ENCODE measurements at regions not wholly inside any gene's neighbourhood (a gene's known extent, or its start where the extent isn't known, plus 50 kb on each side); places are given as distances from the start of the nearest gene placed in this dataset.

DNA sequence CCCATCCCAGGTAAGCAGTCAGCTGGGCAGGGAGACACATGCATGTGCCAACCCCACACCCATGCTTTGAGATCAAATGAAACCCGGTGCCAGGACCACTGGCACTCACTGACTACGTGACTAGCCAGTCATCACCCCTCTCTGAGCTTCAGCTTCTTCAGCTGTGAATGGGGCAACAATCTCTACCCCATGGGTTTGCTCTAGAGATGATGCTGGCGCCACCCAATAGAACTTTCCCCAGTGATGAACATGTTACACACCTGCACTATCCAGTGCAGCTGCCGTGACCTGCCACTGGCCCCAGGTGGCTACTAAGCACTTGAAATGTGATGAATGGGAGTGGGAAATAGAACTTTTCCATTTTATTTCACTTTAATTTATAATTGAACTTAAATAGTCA lies 70.3 kb downstream of the PITPNM2 start:
- Histone ChIP-seq H2AFZ (no peak overlapping the region), H3F3A (ENCODE audit: insufficient read depth) (no peaks in the 10 kb centered on the region), H3K4me3 (no peak overlapping the region), H3K9ac (no peak overlapping the region), H3K9me2 (ENCODE audit: insufficient read depth) (no peaks in the 10 kb centered on the region), H3K27me3 (replicated peaks; ENCODE audit: insufficient read depth) (no peaks in the 10 kb centered on the region), H3K4me1 (ENCODE audit: insufficient read depth) (peaks cover 2% of the 10 kb centered on the region; the same call in 1 of the 2 replicates), H3K9me3 (ENCODE audit: low read depth) (no peaks in the 10 kb centered on the region), H3K79me2 (ENCODE audit: insufficient read depth) (no peaks in the 10 kb centered on the region), H4K20me1 (ENCODE audit: insufficient read depth) (no peaks in the 10 kb centered on the region; the same call in 1 of the 2 replicates), H3K4me2 (ENCODE audit: unreplicated experiment) (no peak overlapping the region), H3K36me3 (ENCODE audit: low read depth) (no peaks in the 10 kb centered on the region), H3K27ac (no peak overlapping the region)
- TF ChIP-seq EZH2phosphoT487 (IDR thresholded peaks at IDR 0.05; ENCODE audit: insufficient read depth, low read depth) (no peak), EZH2 (IDR thresholded peaks at IDR 0.05; ENCODE audit: insufficient read depth, poor library complexity, severe bottlenecking) (no peak)
- in situ Hi-C loops (cut with MboI) = no loop called here
- no peak for DNase-seq
- 97 to 99% methylated on average over 4 of the region's 4 CpGs for WGBS, 2 experiments (ENCODE audit: low coverage in 1 of 2, low lambda C conversion rate in 2 of 2, missing lambda C conversion rate in 2 of 2)

DNA sequence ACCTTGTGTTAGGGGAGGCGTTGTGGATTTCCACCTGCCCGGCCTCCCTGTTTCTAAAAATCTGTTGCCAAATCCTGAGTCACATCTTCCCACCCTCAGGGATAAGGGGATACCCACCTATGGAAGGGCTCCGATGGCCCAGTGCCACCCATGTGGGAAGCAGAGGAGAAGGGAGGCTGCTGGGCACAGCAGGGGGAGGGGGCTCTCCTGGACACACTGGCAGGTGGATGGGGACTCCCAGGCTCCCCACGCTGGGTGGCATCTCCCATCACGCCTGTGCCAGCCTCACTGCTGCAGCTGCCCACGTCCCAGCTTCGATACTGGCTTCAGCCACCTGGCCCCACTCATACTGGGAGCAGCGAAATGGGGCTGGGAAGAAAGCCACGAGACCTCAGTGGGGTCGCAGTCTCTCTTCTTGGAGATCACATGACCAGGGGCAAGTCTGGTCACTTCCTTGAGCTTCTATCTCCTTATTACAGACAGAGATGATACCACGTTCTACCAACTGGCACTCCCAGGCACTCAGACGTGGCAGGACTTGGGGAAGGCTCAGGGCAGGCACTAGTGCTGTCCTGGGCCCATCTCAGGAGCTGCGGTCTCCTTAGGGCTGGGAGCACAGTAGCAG lies 72.2 kb downstream of the PITPNM2 start:
- H4K20me1 ChIP-seq (ENCODE audit: insufficient read depth) = no peaks in the 10 kb centered on the region; the same call in 1 of the 2 replicates
- H3K79me2 ChIP-seq (ENCODE audit: insufficient read depth) = no peaks in the 10 kb centered on the region
- H3K9me3 ChIP-seq (ENCODE audit: low read depth) = no peaks in the 10 kb centered on the region
- H3K4me2 ChIP-seq (ENCODE audit: unreplicated experiment) = no peak overlapping the region
- H2AFZ ChIP-seq = no peak overlapping the region
- H3K27ac ChIP-seq = no peak overlapping the region
- DNase-seq = no peak
- H3K9ac ChIP-seq = no peak overlapping the region
- TF ChIP-seq EZH2 (IDR thresholded peaks at IDR 0.05; ENCODE audit: insufficient read depth, poor library complexity, severe bottlenecking) = no peak
- TF ChIP-seq EZH2phosphoT487 (IDR thresholded peaks at IDR 0.05; ENCODE audit: insufficient read depth, low read depth) = no peak
- no peaks in the 10 kb centered on the region for H3F3A ChIP-seq (ENCODE audit: insufficient read depth)
- WGBS, 2 experiments (ENCODE audit: low coverage in 1 of 2, low lambda C conversion rate in 2 of 2, missing lambda C conversion rate in 2 of 2) = 94 to 97% methylated on average over 13 of the region's 13 CpGs
- no peak overlapping the region for H3K4me3 ChIP-seq
- in situ Hi-C loops (cut with MboI) = no loop called here
- H3K4me1 ChIP-seq (ENCODE audit: insufficient read depth) = no peaks in the 10 kb centered on the region
- H3K27me3 ChIP-seq (replicated peaks; ENCODE audit: insufficient read depth) = no peaks in the 10 kb centered on the region
- no peaks in the 10 kb centered on the region for H3K36me3 ChIP-seq (ENCODE audit: low read depth)
- H3K9me2 ChIP-seq (ENCODE audit: insufficient read depth) = no peaks in the 10 kb centered on the region

DNA sequence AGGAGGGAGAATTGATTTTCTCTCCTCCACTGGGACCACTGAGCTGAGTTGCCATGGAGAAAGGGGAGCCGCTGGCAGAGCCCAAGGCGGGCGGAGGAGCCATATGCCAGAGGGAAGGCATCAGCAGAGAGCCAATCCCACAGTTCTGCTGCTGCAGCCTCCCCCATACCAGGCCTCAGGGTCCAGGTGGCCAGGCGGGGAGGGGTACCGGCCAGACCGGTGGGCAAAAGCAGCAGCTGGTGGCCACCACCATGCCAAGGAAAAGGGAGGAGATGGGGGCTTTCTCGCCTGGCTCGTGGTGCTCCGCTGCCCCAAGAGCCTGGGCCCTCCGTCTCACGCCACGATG lies 72.8 kb downstream of the PITPNM2 start:
- Histone ChIP-seq H2AFZ (no peak overlapping the region), H3K4me1 (ENCODE audit: insufficient read depth) (no peaks in the 10 kb centered on the region), H3K79me2 (ENCODE audit: insufficient read depth) (no peaks in the 10 kb centered on the region), H3F3A (ENCODE audit: insufficient read depth) (no peaks in the 10 kb centered on the region), H3K9me3 (ENCODE audit: low read depth) (no peaks in the 10 kb centered on the region), H3K9me2 (ENCODE audit: insufficient read depth) (no peaks in the 10 kb centered on the region), H3K27me3 (replicated peaks; ENCODE audit: insufficient read depth) (no peaks in the 10 kb centered on the region), H3K4me3 (no peak overlapping the region), H3K4me2 (ENCODE audit: unreplicated experiment) (no peak overlapping the region), H3K27ac (no peak overlapping the region), H3K9ac (no peak overlapping the region), H3K36me3 (ENCODE audit: low read depth) (no peaks in the 10 kb centered on the region), H4K20me1 (ENCODE audit: insufficient read depth) (no peaks in the 10 kb centered on the region)
- TF ChIP-seq EZH2 (IDR thresholded peaks at IDR 0.05; ENCODE audit: insufficient read depth, poor library complexity, severe bottlenecking) (no peak), EZH2phosphoT487 (IDR thresholded peaks at IDR 0.05; ENCODE audit: insufficient read depth, low read depth) (no peak)
- in situ Hi-C loops (cut with MboI) = no loop called here
- no peak for DNase-seq
- 95 to 100% methylated on average over 9 to 12 of the region's 12 CpGs for WGBS, 2 experiments (ENCODE audit: low coverage in 1 of 2, low lambda C conversion rate in 2 of 2, missing lambda C conversion rate in 2 of 2)

DNA sequence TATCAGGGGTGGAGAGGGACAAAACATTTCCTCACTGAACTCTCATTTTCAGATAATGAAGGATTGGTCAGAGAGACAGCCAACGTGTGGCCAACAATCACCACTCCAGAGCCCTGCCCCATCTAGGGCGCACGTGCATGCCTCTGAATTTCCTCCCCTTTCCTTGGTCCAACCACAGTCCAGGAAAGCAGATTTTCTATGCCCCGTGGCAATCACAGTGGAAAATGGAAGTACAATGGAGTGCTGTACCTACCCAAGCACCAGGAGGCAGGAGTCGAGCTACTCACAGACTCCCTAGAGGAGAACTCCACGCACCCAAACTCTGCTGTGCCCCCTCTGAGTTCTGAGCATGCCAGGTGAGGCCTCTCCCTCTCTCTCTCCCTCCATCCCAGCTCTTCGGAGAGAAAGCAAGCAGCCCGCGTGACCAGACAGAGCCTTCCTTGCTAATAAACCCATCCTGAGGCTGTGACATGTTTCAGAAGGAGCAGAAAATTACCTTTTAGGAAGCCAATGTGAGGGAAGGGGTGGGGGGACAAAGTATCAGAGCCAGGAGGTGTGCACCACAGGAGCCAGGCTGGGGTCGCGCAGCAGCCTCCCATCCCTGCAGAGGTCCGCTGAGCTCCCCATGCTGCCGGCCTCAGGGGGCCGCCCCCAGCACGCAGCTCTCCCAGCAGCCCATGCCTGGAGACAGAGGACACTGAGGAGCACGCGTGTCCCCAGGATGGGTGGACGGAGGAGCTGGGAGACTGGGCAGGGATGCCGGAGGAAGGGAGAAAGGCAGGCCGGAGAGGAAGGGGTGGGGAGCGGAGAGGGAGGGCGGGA lies 73.4 kb downstream of the PITPNM2 start:
- TF ChIP-seq EZH2 (IDR thresholded peaks at IDR 0.05; ENCODE audit: insufficient read depth, poor library complexity, severe bottlenecking) (no peak), EZH2phosphoT487 (IDR thresholded peaks at IDR 0.05; ENCODE audit: insufficient read depth, low read depth) (no peak)
- DNase-seq = no peak
- no peak overlapping the region for H3K9ac ChIP-seq
- 95 to 96% methylated on average over 20 to 22 of the region's 22 CpGs for WGBS, 2 experiments (ENCODE audit: low coverage in 1 of 2, low lambda C conversion rate in 2 of 2, missing lambda C conversion rate in 2 of 2)
- in situ Hi-C loops (cut with MboI) = no loop called here
- H3K36me3 ChIP-seq (ENCODE audit: low read depth) = no peaks in the 10 kb centered on the region
- no peaks in the 10 kb centered on the region for H3K79me2 ChIP-seq (ENCODE audit: insufficient read depth)
- H3K4me2 ChIP-seq (ENCODE audit: unreplicated experiment) = no peak overlapping the region
- H3F3A ChIP-seq (ENCODE audit: insufficient read depth) = no peaks in the 10 kb centered on the region
- no peaks in the 10 kb centered on the region for H3K27me3 ChIP-seq (replicated peaks; ENCODE audit: insufficient read depth)
- H4K20me1 ChIP-seq (ENCODE audit: insufficient read depth) = no peaks in the 10 kb centered on the region
- no peak overlapping the region for H3K27ac ChIP-seq
- H3K4me1 ChIP-seq (ENCODE audit: insufficient read depth) = no peaks in the 10 kb centered on the region
- H3K9me3 ChIP-seq (ENCODE audit: low read depth) = no peaks in the 10 kb centered on the region
- no peak overlapping the region for H3K4me3 ChIP-seq
- no peak overlapping the region for H2AFZ ChIP-seq
- no peaks in the 10 kb centered on the region for H3K9me2 ChIP-seq (ENCODE audit: insufficient read depth)

Data from GM23248 (cell line).